LNCAP (cell line): ENCODE measurements at regions not wholly inside any gene's neighbourhood (a gene's known extent, or its start where the extent isn't known, plus 50 kb on each side); places are given as distances from the start of the nearest gene placed in this dataset.

ENCODE experiments used
- TF ChIP-seq, protein P1 (sequence below): fragments of 450-650 bp; IDR thresholded peaks from 2 replicates; pipeline ENCODE4 v1.5.1; 2017; ENCODE audit warnings: mild to moderate bottlenecking

DNA sequence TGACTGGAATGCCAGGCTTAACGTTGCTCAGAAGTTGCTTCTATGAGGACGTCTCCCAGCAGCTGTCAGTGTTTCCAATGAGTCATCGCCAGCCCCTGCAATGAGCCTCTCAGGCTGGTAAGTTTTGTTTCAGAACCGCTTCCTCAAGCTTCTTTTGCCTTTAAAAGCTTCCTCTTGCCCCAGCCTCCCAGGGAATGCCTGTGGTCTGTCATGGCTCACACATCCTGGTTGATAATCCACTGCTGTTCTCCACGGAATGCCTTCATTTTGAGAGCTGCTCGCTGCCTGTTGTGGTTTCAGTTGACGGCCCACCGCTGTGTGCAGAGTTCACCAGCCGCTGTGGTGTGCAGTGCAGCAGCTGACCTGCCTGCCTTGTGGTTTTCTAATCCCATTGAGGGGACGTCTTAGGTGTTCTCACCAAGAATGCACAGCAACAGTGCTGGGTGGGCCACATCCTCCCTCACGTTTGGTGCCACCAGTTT is 96.4 kb downstream of the RTP5 start:
- TF ChIP-seq, protein P1, sequence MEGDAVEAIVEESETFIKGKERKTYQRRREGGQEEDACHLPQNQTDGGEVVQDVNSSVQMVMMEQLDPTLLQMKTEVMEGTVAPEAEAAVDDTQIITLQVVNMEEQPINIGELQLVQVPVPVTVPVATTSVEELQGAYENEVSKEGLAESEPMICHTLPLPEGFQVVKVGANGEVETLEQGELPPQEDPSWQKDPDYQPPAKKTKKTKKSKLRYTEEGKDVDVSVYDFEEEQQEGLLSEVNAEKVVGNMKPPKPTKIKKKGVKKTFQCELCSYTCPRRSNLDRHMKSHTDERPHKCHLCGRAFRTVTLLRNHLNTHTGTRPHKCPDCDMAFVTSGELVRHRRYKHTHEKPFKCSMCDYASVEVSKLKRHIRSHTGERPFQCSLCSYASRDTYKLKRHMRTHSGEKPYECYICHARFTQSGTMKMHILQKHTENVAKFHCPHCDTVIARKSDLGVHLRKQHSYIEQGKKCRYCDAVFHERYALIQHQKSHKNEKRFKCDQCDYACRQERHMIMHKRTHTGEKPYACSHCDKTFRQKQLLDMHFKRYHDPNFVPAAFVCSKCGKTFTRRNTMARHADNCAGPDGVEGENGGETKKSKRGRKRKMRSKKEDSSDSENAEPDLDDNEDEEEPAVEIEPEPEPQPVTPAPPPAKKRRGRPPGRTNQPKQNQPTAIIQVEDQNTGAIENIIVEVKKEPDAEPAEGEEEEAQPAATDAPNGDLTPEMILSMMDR: no peak

DNA sequence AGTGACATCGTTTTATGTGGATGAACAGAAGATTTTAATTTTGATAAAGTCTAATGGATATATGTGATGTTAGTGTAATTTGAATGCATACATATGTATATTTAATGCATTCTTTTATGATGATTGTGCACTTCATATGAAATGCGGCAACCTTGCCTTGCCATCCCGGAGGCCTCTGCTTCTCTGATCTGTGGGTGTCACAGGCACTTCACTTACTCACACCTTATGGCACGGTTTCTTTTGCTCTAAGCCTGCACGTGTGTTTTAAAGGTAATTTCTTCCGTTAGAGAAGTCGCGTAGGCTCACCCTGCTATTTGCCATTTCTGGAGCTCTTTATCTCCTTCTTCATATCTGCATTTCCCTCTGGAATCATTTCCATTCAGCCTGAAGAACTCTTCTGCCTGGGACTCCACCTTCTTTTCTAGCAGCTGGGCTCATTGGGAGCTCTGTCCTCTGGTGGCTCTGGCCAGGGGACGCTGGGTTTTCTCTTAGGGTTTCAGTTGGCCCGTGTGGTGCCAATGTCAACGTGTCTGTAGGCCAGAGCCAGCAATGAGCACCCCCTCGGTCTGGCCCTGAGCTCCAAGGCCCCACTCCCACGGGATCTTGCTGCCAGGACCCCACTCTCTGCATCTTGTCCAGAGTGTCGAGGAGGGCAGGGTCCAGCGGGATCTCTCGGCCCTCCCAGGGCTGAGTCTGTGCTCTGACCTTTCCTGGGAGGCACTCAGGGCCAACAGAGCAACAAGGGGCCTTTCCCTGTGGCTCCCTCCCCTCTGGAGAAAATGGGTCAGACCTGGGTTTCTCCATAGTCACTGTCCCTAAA is 97.3 kb downstream of the RTP5 start:
- TF ChIP-seq, protein P1: no peak

DNA sequence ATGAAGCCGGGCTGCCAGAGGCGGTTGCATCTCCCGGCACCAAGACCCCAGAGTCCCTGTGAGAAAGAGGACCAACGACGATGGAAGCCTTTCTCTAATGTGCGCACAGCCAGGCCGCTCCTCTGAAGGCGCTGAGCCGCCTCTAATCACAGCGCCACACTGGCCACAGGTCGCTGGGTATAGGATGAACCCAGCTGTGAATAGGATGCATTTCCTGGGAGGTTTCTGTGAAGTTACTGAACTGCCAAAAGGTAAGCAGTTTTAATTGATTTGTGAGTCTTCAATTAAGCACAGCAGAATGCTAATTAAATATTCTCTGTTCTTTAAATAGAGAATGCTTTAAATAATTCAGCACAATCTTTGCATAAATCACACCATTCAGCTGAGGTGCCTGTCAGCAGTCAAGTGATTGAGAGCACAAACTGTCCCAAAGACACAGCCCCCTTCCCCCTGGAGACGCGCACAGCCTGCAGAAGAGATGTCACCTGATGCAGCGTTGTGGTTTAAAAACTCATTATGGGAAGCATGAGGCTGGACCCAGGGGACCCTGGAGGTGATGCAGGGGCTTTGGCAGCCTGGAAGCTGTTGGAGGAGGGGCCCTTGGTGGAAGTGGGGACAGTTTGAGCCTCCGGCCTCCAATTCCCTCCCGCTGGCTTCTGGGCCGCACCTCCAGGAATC is 98.1 kb downstream of the RTP5 start:
- TF ChIP-seq, protein P1: no peak

DNA sequence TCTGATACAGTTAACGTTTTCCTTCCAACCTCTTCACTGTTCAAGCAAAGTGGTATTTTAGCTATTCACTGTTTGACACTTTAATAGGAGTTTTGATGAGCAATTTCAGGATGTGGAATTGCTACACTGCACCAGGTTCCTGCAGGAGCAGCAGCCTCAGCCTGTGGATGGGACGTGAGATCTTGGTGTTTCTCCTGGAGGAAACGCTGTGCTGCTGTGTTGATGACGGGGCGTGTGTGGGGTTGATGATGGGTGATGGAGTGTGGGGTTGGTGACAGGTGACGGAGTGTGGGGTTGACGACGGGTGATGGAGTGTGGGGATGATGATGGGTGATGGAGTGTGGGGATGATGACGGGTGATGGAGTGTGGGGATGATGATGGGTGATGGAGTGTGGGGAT is 98.9 kb downstream of the RTP5 start:
- TF ChIP-seq, protein P1: no peak

DNA sequence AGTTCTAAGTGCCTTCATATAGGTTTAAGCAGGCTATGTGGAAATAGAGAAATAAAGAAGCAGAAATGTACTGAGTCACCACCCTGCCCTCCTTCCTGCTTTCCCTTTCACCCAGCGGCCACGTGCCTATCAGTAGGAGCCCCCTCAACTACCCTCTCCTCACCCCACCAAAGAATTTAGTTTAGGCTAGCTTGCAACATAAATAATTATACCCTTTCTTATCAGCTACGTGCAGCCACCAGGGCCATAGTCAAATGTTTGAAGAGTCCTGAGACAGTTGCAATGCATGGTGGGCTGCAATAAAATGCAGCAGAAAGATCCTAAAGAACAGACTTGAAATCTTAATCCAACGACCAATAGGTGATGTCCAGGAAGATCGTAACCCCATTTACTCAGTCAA is 101.2 kb downstream of the RTP5 start:
- TF ChIP-seq, protein P1: no peak

DNA sequence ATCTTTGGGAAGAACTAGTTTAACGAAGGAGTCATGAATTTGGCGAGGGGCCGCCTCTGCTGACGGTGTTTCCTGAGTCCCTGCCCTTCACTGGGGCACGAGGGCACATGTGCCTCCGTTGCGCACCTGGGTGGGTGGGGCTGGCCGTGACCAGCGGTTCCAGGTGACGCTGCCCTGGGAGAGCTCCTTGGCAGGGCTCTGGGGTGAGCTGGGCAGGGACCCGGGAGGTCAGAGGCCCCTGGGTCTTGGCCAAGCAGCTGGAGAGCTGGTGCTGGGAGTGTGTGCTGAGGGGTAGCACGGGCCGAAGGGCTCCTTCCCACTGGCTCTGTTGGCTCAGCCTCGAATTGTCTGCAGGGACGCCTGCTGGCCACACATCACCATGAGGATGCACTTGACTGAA is 104.6 kb downstream of the RTP5 start:
- TF ChIP-seq, protein P1: no peak

DNA sequence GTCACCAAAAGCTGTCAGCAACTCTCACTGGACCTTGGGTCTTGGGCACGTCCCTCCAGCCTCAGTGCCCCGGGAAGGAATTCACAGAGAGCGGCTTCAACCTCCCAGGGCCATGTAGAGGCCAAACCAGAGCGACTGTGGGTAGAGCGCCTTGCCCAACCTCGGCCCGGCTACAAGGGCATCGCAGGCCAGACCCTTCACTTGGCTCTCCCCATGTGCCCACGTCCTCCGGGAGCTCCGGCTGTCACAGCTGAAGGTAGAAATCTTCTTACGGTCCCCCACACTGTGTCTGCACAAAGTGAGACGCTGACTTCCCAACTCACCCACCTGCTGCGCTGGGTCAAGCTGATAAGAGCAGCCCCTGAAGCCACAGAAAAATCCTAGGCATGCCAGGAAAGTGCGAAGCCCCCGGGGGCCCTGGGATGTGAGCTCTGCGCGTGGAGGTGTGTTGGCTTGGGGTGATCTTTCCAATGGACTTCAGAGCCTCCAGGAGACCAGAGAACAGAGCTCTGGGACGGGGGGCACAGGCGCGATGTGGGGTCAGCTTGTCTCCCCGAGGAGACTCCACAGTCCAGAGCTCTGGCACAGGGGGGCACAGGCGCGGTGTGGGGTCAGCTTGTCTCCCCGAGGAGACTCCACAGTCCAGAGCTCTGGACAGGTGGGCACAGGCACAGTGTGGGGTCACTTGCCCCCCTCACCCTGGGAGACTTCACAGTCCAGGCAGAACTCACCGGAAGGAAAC is 105.5 kb downstream of the RTP5 start:
- TF ChIP-seq, protein P1: no peak
